ENCODE measurements at regions not wholly inside any gene's neighbourhood (a gene's known extent, or its start where the extent isn't known, plus 50 kb on each side); places are given as distances from the start of the nearest gene placed in this dataset.

DNA sequence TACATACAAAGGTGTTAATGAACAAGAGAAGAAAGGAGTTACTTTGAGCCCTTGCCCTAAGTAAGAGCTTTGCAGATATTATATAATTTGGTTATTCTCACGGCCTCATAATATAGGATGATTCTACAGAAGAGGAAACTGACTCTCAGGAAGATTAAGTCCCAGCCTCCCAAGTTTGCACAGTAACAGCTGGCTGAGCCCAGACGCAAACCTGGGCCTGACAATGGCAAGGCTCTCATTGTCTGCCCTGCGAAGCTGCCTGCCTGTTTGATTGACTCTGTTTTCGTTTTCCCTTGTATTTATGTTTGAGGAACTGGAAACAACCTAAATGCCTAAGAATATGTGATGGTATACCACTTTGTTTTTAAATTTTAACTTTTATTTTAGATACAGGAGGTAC, 76.2 kb upstream of the PGBD5 start:
- TF ChIP-seq, protein P1, sequence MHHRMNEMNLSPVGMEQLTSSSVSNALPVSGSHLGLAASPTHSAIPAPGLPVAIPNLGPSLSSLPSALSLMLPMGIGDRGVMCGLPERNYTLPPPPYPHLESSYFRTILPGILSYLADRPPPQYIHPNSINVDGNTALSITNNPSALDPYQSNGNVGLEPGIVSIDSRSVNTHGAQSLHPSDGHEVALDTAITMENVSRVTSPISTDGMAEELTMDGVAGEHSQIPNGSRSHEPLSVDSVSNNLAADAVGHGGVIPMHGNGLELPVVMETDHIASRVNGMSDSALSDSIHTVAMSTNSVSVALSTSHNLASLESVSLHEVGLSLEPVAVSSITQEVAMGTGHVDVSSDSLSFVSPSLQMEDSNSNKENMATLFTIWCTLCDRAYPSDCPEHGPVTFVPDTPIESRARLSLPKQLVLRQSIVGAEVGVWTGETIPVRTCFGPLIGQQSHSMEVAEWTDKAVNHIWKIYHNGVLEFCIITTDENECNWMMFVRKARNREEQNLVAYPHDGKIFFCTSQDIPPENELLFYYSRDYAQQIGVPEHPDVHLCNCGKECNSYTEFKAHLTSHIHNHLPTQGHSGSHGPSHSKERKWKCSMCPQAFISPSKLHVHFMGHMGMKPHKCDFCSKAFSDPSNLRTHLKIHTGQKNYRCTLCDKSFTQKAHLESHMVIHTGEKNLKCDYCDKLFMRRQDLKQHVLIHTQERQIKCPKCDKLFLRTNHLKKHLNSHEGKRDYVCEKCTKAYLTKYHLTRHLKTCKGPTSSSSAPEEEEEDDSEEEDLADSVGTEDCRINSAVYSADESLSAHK (CRISPR knock-in tag; IDR thresholded peaks at IDR 0.05; ENCODE audit: borderline replicate concordance) = no peak
- TF ChIP-seq, protein P2, sequence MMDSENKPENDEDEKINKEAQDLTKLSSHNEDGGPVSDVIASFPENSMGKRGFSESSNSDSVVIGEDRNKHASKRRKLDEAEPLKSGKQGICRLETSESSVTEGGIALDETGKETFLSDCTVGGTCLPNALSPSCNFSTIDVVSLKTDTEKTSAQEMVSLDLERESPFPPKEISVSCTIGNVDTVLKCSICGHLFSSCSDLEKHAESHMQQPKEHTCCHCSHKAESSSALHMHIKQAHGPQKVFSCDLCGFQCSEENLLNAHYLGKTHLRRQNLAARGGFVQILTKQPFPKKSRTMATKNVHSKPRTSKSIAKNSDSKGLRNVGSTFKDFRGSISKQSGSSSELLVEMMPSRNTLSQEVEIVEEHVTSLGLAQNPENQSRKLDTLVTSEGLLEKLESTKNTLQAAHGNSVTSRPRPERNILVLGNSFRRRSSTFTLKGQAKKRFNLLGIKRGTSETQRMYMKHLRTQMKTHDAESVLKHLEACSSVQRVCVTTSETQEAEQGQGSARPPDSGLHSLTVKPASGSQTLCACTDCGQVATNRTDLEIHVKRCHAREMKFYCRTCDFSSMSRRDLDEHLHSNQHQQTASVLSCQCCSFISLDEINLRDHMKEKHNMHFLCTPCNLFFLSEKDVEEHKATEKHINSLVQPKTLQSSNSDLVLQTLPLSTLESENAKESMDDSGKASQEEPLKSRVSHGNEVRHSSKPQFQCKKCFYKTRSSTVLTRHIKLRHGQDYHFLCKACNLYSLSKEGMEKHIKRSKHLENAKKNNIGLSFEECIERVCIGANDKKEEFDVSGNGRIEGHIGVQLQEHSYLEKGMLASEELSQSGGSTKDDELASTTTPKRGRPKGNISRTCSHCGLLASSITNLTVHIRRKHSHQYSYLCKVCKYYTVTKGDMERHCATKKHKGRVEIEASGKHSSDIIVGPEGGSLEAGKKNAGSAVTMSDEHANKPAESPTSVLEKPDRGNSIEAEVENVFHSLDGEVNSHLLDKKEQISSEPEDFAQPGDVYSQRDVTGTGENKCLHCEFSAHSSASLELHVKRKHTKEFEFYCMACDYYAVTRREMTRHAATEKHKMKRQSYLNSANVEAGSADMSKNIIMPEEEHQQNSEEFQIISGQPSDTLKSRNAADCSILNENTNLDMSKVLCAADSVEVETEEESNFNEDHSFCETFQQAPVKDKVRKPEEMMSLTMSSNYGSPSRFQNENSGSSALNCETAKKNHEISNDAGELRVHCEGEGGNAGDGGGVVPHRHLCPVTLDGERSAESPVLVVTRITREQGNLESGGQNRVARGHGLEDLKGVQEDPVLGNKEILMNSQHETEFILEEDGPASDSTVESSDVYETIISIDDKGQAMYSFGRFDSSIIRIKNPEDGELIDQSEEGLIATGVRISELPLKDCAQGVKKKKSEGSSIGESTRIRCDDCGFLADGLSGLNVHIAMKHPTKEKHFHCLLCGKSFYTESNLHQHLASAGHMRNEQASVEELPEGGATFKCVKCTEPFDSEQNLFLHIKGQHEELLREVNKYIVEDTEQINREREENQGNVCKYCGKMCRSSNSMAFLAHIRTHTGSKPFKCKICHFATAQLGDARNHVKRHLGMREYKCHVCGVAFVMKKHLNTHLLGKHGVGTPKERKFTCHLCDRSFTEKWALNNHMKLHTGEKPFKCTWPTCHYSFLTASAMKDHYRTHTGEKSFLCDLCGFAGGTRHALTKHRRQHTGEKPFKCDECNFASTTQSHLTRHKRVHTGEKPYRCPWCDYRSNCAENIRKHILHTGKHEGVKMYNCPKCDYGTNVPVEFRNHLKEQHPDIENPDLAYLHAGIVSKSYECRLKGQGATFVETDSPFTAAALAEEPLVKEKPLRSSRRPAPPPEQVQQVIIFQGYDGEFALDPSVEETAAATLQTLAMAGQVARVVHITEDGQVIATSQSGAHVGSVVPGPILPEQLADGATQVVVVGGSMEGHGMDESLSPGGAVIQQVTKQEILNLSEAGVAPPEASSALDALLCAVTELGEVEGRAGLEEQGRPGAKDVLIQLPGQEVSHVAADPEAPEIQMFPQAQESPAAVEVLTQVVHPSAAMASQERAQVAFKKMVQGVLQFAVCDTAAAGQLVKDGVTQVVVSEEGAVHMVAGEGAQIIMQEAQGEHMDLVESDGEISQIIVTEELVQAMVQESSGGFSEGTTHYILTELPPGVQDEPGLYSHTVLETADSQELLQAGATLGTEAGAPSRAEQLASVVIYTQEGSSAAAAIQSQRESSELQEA (CRISPR knock-in tag; IDR thresholded peaks at IDR 0.05; ENCODE audit: not compliant biosample characterization) = no peak
- no peak for TF ChIP-seq RFX1 (IDR thresholded peaks at IDR 0.05)
- no peak for TF ChIP-seq EZH2 (conservative IDR thresholded peaks at IDR 0.05; ENCODE audit: low read depth, low read length)

Measured in HepG2 (cell line).